ENCODE measurements at regions not wholly inside any gene's neighbourhood (a gene's known extent, or its start where the extent isn't known, plus 50 kb on each side); places are given as distances from the start of the nearest gene placed in this dataset.

DNA sequence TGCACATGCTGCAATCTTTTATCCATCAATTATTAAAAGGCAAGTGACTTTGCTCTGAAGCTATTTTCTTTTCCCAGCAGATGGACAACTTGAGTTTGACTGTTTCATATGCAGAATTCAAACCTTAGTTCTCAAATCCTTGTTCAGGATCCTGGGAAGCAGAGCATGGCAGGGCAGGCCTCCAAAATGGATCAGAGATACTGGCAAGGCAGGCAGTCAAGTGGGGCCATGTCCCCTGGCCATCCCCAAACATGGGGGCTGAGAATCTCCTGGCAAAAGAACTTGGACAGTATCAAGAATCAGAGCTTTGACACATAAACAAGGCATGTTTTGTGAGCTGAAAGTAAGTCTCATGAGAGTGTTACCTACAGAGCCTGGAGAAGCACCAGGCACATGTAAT lies 122.9 kb upstream of the CTNNB1 start:
- H3K9me3 ChIP-seq (ENCODE audit: low read depth): no peaks in the 10 kb centered on the region
- H3K27me3 ChIP-seq: no peaks in the 10 kb centered on the region
- H3K36me3 ChIP-seq: no peaks in the 10 kb centered on the region
- peaks cover 16% of the 10 kb centered on the region for H3K4me1 ChIP-seq
- Mint-ChIP-seq H3K27ac (no peak overlapping the region), H3K36me3 (no peaks in the 10 kb centered on the region), H3K4me1 (peaks cover 10% of the 10 kb centered on the region), H3K9me3 (no peaks in the 10 kb centered on the region), H3K27me3 (ENCODE audit: insufficient read depth, low read depth) (peaks cover 8% of the 10 kb centered on the region), H3K4me3 (no peak overlapping the region)
- no peak overlapping the region for H3K27ac ChIP-seq
- TF ChIP-seq, protein P1, sequence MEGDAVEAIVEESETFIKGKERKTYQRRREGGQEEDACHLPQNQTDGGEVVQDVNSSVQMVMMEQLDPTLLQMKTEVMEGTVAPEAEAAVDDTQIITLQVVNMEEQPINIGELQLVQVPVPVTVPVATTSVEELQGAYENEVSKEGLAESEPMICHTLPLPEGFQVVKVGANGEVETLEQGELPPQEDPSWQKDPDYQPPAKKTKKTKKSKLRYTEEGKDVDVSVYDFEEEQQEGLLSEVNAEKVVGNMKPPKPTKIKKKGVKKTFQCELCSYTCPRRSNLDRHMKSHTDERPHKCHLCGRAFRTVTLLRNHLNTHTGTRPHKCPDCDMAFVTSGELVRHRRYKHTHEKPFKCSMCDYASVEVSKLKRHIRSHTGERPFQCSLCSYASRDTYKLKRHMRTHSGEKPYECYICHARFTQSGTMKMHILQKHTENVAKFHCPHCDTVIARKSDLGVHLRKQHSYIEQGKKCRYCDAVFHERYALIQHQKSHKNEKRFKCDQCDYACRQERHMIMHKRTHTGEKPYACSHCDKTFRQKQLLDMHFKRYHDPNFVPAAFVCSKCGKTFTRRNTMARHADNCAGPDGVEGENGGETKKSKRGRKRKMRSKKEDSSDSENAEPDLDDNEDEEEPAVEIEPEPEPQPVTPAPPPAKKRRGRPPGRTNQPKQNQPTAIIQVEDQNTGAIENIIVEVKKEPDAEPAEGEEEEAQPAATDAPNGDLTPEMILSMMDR (IDR thresholded peaks at IDR 0.05): no peak
- TF ChIP-seq EZH2phosphoT487 (IDR thresholded peaks at IDR 0.05) (no peak), EZH2 (IDR thresholded peaks at IDR 0.05) (no peak)
- H3F3A ChIP-seq (ENCODE audit: low read depth): no peaks in the 10 kb centered on the region
- no peaks in the 10 kb centered on the region for H4K20me1 ChIP-seq (ENCODE audit: low read depth)
- no peaks in the 10 kb centered on the region for H3K79me2 ChIP-seq (ENCODE audit: low read depth)
- no peak overlapping the region for H3K4me3 ChIP-seq
- H2AFZ ChIP-seq (replicated peaks): no peak overlapping the region
- no peak overlapping the region for H3K9ac ChIP-seq
- DNase-seq (ENCODE audit: low spot score): no peak
- H3K4me2 ChIP-seq: no peak overlapping the region

- Mint-ChIP-seq H3K36me3 (no peaks in the 10 kb centered on the region), H3K4me3 (no peak overlapping the region), H3K4me1 (peaks cover 10% of the 10 kb centered on the region), H3K9me3 (no peaks in the 10 kb centered on the region), H3K27ac (no peak overlapping the region), H3K27me3 (ENCODE audit: insufficient read depth, low read depth) (peaks cover 6% of the 10 kb centered on the region)
- Histone ChIP-seq H3K27ac (no peak overlapping the region), H3K9ac (no peak overlapping the region), H3K4me1 (peaks cover 15% of the 10 kb centered on the region), H4K20me1 (ENCODE audit: low read depth) (no peaks in the 10 kb centered on the region), H3F3A (ENCODE audit: low read depth) (no peaks in the 10 kb centered on the region), H3K4me3 (no peak overlapping the region), H3K9me3 (ENCODE audit: low read depth) (no peaks in the 10 kb centered on the region), H3K36me3 (no peaks in the 10 kb centered on the region), H3K4me2 (no peak overlapping the region), H3K79me2 (ENCODE audit: low read depth) (no peaks in the 10 kb centered on the region), H2AFZ (replicated peaks) (no peak overlapping the region), H3K27me3 (no peaks in the 10 kb centered on the region)
- no peak for DNase-seq (ENCODE audit: low spot score)
- no peak for TF ChIP-seq EZH2 (IDR thresholded peaks at IDR 0.05)
- TF ChIP-seq, protein P1 (IDR thresholded peaks at IDR 0.05): no peak
- no peak for TF ChIP-seq EZH2phosphoT487 (IDR thresholded peaks at IDR 0.05)
Measured at GRCh38 chr3:41080141-41080540, 119.2 kb upstream of the CTNNB1 start.

DNA sequence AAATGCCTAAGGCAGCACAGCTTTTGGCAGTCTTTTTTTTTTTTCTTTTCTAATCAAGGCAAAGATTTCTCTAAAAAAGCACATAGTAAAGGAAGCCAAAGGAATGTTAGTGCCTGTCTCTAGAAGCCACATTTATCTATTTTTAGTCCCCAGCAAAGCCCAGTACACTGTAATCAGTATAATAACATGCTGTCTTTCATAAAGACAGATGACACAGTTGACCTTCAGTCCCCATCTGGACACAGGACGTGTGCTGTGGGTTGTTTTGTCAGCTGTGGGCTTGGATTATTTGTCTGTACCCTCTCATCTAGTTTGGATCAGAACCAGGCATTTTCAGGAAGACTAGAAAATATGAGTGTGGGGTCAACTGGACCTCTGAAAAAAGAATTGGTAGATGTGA lies 110.4 kb upstream of the CTNNB1 start:
- TF ChIP-seq, protein P1 (IDR thresholded peaks at IDR 0.05): no peak
- no peak for TF ChIP-seq EZH2phosphoT487 (IDR thresholded peaks at IDR 0.05)
- no peak for TF ChIP-seq EZH2 (IDR thresholded peaks at IDR 0.05)

More for the DNA sequence above, 110.4 kb upstream of the CTNNB1 start:
- Histone ChIP-seq H2AFZ (replicated peaks) (no peak overlapping the region), H3K9me3 (ENCODE audit: low read depth) (no peaks in the 10 kb centered on the region), H3K4me2 (no peak overlapping the region), H3K4me1 (no peaks in the 10 kb centered on the region), H3F3A (ENCODE audit: low read depth) (no peaks in the 10 kb centered on the region), H3K27me3 (no peaks in the 10 kb centered on the region), H4K20me1 (ENCODE audit: low read depth) (no peaks in the 10 kb centered on the region), H3K4me3 (no peak overlapping the region), H3K9ac (no peak overlapping the region), H3K36me3 (no peaks in the 10 kb centered on the region), H3K79me2 (ENCODE audit: low read depth) (no peaks in the 10 kb centered on the region), H3K27ac (no peak overlapping the region)
- no peak for DNase-seq (ENCODE audit: low spot score)
- Mint-ChIP-seq H3K4me3 (no peak overlapping the region), H3K4me1 (peaks cover 4% of the 10 kb centered on the region), H3K27me3 (ENCODE audit: insufficient read depth, low read depth) (peaks cover under 1% of the 10 kb centered on the region), H3K36me3 (no peaks in the 10 kb centered on the region), H3K9me3 (no peaks in the 10 kb centered on the region), H3K27ac (no peak overlapping the region)

All from neural progenitor cell (in vitro differentiated cells).